ENCODE measurements at regions not wholly inside any gene's neighbourhood (a gene's known extent, or its start where the extent isn't known, plus 50 kb on each side); places are given as distances from the start of the nearest gene placed in this dataset.

GRCh38 chr4:163868445-163868844, 374.0 kb downstream of the TMA16 start:
- TF ChIP-seq POLR2A (IDR thresholded peaks at IDR 0.05) = no peak
- TF ChIP-seq, protein P1, sequence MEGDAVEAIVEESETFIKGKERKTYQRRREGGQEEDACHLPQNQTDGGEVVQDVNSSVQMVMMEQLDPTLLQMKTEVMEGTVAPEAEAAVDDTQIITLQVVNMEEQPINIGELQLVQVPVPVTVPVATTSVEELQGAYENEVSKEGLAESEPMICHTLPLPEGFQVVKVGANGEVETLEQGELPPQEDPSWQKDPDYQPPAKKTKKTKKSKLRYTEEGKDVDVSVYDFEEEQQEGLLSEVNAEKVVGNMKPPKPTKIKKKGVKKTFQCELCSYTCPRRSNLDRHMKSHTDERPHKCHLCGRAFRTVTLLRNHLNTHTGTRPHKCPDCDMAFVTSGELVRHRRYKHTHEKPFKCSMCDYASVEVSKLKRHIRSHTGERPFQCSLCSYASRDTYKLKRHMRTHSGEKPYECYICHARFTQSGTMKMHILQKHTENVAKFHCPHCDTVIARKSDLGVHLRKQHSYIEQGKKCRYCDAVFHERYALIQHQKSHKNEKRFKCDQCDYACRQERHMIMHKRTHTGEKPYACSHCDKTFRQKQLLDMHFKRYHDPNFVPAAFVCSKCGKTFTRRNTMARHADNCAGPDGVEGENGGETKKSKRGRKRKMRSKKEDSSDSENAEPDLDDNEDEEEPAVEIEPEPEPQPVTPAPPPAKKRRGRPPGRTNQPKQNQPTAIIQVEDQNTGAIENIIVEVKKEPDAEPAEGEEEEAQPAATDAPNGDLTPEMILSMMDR (IDR thresholded peaks at IDR 0.05) = no peak
